K562 (cell line): ENCODE measurements at regions not wholly inside any gene's neighbourhood (a gene's known extent, or its start where the extent isn't known, plus 50 kb on each side); places are given as distances from the start of the nearest gene placed in this dataset.

ENCODE experiments used
- CCNT2 ChIP-seq: IDR thresholded peaks from 2 replicates; pipeline ENCODE4 v1.6.1; 2011; ENCODE audit warnings: borderline replicate concordance, low read depth, mild to moderate bottlenecking, moderate library complexity, mixed read lengths, low read length; ENCODE audit not compliant: insufficient read length; ENCODE audit errors: extremely low read depth
- ZFP1 ChIP-seq: fragments of 450-650 bp; formaldehyde crosslinking; IDR thresholded peaks from 2 replicates; pipeline ENCODE4 v1.4.0; 2020; ENCODE audit warnings: mild to moderate bottlenecking, mixed read lengths
- TF ChIP-seq, protein P1 (sequence below), 2 experiments: fragments of 450-650 bp; IDR thresholded peaks; 2 replicates each; pipeline ENCODE4 v1.6.1; 2016; ENCODE audit warnings: mild to moderate bottlenecking in 2 of 2, borderline replicate concordance in 1 of 2, low read depth in 1 of 2, moderate library complexity in 1 of 2
- TF ChIP-seq, protein P2 (sequence below): sonication (generic); formaldehyde crosslinking; IDR thresholded peaks from 2 replicates; pipeline ENCODE4 v1.8.1; 2023; ENCODE audit warnings: mild to moderate bottlenecking, missing genetic modification reagents
- TF ChIP-seq, protein P3 (sequence below), 2 experiments: IDR thresholded peaks; 2 replicates each; pipeline ENCODE4 v1.6.1; 2012; ENCODE audit warnings: improper control_type of control experiment in 2 of 2, low read depth in 2 of 2, low read length in 2 of 2, borderline replicate concordance in 1 of 2

DNA sequence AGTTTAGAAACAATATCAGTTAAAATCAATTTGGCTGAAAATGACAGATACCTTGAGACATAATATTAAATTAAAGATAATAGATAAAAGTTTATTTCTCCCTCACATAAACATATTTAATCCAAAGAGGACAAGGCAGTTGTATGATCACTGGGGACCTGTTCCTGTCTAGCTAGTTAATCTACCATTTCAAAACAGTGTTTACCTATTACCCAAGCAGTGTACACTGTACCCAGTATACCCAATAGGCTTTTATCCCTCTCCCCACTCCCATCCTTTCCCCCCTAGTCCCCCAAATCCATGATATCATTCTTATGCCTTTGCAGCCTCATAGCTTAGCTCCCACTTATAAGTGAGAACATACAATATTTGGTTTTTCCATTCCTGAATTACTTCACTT, 229.7 kb upstream of the LARGE1 start (continued):
- TF ChIP-seq, protein P1, sequence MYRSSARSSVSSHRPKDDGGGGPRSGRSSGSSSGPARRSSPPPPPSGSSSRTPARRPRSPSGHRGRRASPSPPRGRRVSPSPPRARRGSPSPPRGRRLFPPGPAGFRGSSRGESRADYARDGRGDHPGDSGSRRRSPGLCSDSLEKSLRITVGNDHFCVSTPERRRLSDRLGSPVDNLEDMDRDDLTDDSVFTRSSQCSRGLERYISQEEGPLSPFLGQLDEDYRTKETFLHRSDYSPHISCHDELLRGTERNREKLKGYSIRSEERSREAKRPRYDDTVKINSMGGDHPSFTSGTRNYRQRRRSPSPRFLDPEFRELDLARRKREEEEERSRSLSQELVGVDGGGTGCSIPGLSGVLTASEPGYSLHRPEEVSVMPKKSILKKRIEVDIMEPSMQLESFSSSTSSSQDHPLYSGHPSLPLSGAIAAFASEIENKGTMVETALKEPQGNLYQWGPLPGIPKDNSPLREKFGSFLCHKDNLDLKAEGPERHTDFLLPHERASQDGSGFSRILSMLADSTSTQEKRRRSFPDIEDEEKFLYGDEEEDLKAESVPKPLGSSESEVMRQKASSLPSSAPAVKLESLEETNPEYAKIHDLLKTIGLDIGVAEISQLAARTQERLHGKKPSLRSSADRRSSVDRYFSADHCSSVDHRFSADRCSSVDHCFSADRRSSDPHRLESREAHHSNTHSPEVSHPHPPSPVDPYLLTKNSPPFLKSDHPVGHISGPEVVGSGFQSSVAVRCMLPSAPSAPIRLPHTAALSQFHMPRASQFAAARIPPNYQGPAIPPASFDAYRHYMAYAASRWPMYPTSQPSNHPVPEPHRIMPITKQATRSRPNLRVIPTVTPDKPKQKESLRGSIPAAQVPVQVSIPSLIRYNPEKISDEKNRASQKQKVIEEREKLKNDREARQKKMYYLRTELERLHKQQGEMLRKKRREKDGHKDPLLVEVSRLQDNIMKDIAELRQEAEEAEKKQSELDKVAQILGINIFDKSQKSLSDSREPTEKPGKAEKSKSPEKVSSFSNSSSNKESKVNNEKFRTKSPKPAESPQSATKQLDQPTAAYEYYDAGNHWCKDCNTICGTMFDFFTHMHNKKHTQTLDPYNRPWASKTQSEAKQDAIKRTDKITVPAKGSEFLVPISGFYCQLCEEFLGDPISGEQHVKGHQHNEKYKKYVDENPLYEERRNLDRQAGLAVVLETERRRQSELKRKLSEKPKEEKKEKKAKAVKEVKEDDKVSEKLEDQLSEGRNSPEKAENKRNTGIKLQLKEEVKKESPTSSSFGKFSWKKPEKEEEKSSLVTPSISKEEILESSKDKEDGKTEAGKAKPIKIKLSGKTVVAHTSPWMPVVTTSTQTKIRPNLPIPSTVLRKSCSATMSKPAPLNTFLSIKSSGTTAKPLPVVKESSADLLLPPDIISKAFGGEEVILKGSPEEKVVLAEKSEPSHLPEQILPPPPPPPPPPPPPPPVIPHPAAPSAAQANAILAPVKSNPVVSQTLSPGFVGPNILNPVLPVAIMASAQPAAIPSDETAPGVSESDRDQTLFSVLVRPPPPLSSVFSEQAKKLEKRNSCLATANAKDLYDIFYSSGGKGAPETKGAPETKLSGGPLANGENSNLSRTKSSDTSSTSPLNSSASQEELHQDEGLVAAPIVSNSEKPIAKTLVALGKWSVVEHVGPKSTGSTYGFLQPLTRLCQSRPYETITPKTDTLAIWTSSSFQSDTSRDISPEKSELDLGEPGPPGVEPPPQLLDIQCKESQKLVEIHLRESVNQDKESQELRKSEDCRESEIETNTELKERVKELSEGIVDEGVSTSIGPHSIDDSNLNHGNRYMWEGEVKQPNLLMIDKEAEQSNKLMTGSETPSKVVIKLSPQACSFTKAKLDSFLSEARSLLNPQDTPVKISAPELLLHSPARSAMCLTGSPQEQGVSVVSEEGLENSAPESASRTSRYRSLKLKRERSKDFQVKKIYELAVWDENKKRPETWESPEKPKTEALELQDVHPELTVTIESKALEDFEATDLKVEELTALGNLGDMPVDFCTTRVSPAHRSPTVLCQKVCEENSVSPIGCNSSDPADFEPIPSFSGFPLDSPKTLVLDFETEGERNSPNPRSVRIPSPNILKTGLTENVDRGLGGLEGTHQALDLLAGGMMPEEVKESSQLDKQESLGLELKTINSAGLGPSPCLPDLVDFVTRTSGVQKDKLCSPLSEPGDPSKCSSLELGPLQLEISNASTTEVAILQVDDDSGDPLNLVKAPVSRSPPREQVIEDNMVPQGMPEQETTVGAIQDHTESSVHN (IDR thresholded peaks at IDR 0.05; ENCODE audit: borderline replicate concordance in 1 of 2, low read depth in 1 of 2) = no peak
- TF ChIP-seq, protein P2, sequence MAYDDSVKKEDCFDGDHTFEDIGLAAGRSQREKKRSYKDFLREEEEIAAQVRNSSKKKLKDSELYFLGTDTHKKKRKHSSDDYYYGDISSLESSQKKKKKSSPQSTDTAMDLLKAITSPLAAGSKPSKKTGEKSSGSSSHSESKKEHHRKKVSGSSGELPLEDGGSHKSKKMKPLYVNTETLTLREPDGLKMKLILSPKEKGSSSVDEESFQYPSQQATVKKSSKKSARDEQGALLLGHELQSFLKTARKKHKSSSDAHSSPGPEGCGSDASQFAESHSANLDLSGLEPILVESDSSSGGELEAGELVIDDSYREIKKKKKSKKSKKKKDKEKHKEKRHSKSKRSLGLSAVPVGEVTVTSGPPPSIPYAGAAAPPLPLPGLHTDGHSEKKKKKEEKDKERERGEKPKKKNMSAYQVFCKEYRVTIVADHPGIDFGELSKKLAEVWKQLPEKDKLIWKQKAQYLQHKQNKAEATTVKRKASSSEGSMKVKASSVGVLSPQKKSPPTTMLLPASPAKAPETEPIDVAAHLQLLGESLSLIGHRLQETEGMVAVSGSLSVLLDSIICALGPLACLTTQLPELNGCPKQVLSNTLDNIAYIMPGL (CRISPR knock-in tag) = no peak
- TF ChIP-seq ZFP1 (CRISPR knock-in tag) (no peak), CCNT2 (no peak)
- TF ChIP-seq, protein P3, sequence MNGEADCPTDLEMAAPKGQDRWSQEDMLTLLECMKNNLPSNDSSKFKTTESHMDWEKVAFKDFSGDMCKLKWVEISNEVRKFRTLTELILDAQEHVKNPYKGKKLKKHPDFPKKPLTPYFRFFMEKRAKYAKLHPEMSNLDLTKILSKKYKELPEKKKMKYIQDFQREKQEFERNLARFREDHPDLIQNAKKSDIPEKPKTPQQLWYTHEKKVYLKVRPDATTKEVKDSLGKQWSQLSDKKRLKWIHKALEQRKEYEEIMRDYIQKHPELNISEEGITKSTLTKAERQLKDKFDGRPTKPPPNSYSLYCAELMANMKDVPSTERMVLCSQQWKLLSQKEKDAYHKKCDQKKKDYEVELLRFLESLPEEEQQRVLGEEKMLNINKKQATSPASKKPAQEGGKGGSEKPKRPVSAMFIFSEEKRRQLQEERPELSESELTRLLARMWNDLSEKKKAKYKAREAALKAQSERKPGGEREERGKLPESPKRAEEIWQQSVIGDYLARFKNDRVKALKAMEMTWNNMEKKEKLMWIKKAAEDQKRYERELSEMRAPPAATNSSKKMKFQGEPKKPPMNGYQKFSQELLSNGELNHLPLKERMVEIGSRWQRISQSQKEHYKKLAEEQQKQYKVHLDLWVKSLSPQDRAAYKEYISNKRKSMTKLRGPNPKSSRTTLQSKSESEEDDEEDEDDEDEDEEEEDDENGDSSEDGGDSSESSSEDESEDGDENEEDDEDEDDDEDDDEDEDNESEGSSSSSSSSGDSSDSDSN (IDR thresholded peaks at IDR 0.05; ENCODE audit: borderline replicate concordance in 1 of 2, low read depth in 2 of 2, low read length in 2 of 2) = no peak
